Body of pancreas (tissue), 4 donors: ENCODE measurements at regions not wholly inside any gene's neighbourhood (a gene's known extent, or its start where the extent isn't known, plus 50 kb on each side); places are given as distances from the start of the nearest gene placed in this dataset.

Experiments
- ATAC-seq: fragments of 150-250 bp; one replicate; pipeline ENCODE4 v1.9.1; 2016
- DNase-seq, 4 donors: peaks; one replicate each; pipeline ENCODE4 v3.0.0-alpha.2; 2019
- H3K27ac ChIP-seq, 4 donors: fragments of 200-600 bp; sonication (generic); 1 replicate in 3 of 4; 2 replicates in 1 of 4; pipeline versions ENCODE4 v1.5.1 to v1.6.1; 2016 to 2019; ENCODE audit warnings: mild to moderate bottlenecking in 1 of 4, mixed read lengths in 1 of 4, moderate library complexity in 1 of 4
- H3K27me3 ChIP-seq, 2 donors: fragments of 200-600 bp; sonication (generic); one replicate each; pipeline ENCODE4 v1.6.0; 2016; ENCODE audit warnings: mild to moderate bottlenecking in 1 of 2
- H3K36me3 ChIP-seq, 2 donors: fragments of 200-600 bp; sonication (generic); replicated peaks in 1 of 2; 2 replicates each; pipeline ENCODE4 v1.5.1; 2016; ENCODE audit warnings: low read depth in 2 of 2; ENCODE audit not compliant: insufficient read depth in 1 of 2
- H3K4me1 ChIP-seq: fragments of 200-600 bp; sonication (generic); one replicate; pipeline ENCODE4 v1.6.0; 2016
- H3K4me3 ChIP-seq, 2 donors: fragments of 200-600 bp; sonication (generic); 1 replicate in 1 of 2; 2 replicates in 1 of 2; pipeline ENCODE4 v1.5.1; 2016 to 2019
- H3K9me3 ChIP-seq, 3 donors: fragments of 200-600 bp; sonication (generic); 1 replicate in 2 of 3; 2 replicates in 1 of 3; pipeline ENCODE4 v1.5.1; 2016
- POLR2A ChIP-seq, 3 donors: fragments of 450-650 bp; IDR thresholded peaks; one replicate each; pipeline ENCODE4 v1.6.1; 2016; ENCODE audit warnings: antibody characterized with exemption in 3 of 3, mild to moderate bottlenecking in 2 of 3
- WGBS, 2 donors: methylation state at CpG; one replicate each; pipeline ENCODE4 v1.1.5; 2017; 5-methylcytosine and 5-hydroxymethylcytosine counted together
- intact Hi-C: fragments of 100-400 bp; cut with DNase I; formaldehyde crosslinking; loops from one replicate; pipeline ENCODE4 v1.15.1; 2023
- TF ChIP-seq, protein P1 (sequence below), 7 experiments: fragments of 450-650 bp in 4 of 7; fragments of 200-600 bp in 3 of 7; sonication (generic) in 3 of 7; IDR thresholded peaks; one replicate each; pipeline ENCODE4 v1.5.1; 2016 to 2019; ENCODE audit warnings: antibody characterized with exemption in 7 of 7

- H3K4me3 ChIP-seq: no peak overlapping the region
- intact Hi-C loops: no loop called here
- H3K27me3 ChIP-seq: no peaks in the 10 kb centered on the region
- ATAC-seq (no peak), DNase-seq (no peak)
- H3K27ac ChIP-seq: no peak overlapping the region
- no peaks in the 10 kb centered on the region for H3K4me1 ChIP-seq
- 36 to 47% methylated on average over 3 of the region's 3 CpGs for WGBS, 2 donors
- TF ChIP-seq, protein P1, sequence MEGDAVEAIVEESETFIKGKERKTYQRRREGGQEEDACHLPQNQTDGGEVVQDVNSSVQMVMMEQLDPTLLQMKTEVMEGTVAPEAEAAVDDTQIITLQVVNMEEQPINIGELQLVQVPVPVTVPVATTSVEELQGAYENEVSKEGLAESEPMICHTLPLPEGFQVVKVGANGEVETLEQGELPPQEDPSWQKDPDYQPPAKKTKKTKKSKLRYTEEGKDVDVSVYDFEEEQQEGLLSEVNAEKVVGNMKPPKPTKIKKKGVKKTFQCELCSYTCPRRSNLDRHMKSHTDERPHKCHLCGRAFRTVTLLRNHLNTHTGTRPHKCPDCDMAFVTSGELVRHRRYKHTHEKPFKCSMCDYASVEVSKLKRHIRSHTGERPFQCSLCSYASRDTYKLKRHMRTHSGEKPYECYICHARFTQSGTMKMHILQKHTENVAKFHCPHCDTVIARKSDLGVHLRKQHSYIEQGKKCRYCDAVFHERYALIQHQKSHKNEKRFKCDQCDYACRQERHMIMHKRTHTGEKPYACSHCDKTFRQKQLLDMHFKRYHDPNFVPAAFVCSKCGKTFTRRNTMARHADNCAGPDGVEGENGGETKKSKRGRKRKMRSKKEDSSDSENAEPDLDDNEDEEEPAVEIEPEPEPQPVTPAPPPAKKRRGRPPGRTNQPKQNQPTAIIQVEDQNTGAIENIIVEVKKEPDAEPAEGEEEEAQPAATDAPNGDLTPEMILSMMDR (IDR thresholded peaks at IDR 0.05): no peak
- no peak for TF ChIP-seq POLR2A (IDR thresholded peaks at IDR 0.05)
- no peaks in the 10 kb centered on the region for H3K36me3 ChIP-seq
- no peaks in the 10 kb centered on the region for H3K9me3 ChIP-seq
These were observed 90.6 kb downstream of the ATP6V1G3 start for GRCh38 chr1:198449727-198450433.

- intact Hi-C loops: no loop called here
- no peak overlapping the region for H3K27ac ChIP-seq
These were observed 91.2 kb downstream of the ATP6V1G3 start for GRCh38 chr1:198449261-198449660.

GRCh38 chr1:198447468-198447867 is 93.0 kb downstream of the ATP6V1G3 start:
- Histone ChIP-seq H3K4me1 (no peaks in the 10 kb centered on the region), H3K9me3 (no peaks in the 10 kb centered on the region), H3K4me3 (no peak overlapping the region), H3K36me3 (no peaks in the 10 kb centered on the region), H3K27me3 (no peaks in the 10 kb centered on the region), H3K27ac (no peak overlapping the region)
- 71 to 76% methylated on average over 1 of the region's 1 CpG for WGBS, 2 donors
- DNase-seq: no peak
- no peak for ATAC-seq
- TF ChIP-seq, protein P1 (IDR thresholded peaks at IDR 0.05): no peak
- TF ChIP-seq POLR2A (IDR thresholded peaks at IDR 0.05): no peak
- intact Hi-C loops: no loop called here

More at GRCh38 chr1:198449261-198449660, 91.2 kb downstream of the ATP6V1G3 start:
- Histone ChIP-seq H3K4me1 (no peaks in the 10 kb centered on the region), H3K36me3 (no peaks in the 10 kb centered on the region), H3K9me3 (no peaks in the 10 kb centered on the region), H3K27me3 (no peaks in the 10 kb centered on the region), H3K4me3 (no peak overlapping the region)
- ATAC-seq: no peak
- no peak for DNase-seq
- TF ChIP-seq, protein P1 (IDR thresholded peaks at IDR 0.05): no peak
- TF ChIP-seq POLR2A (IDR thresholded peaks at IDR 0.05): no peak

DNA sequence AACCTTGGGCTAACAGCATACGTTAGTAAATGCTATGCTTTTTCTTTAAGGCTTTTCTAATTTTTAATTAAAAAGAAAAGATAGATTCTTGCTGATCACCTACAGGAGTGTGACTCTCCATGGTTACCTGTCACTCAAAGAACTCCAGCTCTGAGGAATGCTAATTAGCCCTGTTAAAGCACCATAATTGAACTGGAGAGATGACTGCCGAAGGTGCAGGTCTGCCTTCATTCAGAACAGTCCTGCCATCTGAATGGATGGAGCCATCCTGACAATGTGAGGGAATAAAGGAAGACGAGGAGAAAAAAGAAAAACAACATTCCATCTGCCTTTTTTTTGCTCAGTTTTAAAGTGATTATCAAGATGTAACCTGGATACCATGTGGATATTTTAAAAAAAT is 94.6 kb downstream of the ATP6V1G3 start:
- DNase-seq: no peak

More for the DNA sequence above, 94.6 kb downstream of the ATP6V1G3 start:
- no peak overlapping the region for H3K4me3 ChIP-seq
- no peak for ATAC-seq
- no peaks in the 10 kb centered on the region for H3K9me3 ChIP-seq
- no peaks in the 10 kb centered on the region for H3K4me1 ChIP-seq
- intact Hi-C loops: no loop called here
- H3K36me3 ChIP-seq: no peaks in the 10 kb centered on the region
- 61 to 63% methylated on average over 3 of the region's 3 CpGs for WGBS, 2 donors
- no peak for TF ChIP-seq POLR2A (IDR thresholded peaks at IDR 0.05)
- TF ChIP-seq, protein P1 (IDR thresholded peaks at IDR 0.05): no peak
- H3K27ac ChIP-seq: no peak overlapping the region
- no peaks in the 10 kb centered on the region for H3K27me3 ChIP-seq
